Ovary (tissue), 3 donors: ENCODE measurements at regions not wholly inside any gene's neighbourhood (a gene's known extent, or its start where the extent isn't known, plus 50 kb on each side); places are given as distances from the start of the nearest gene placed in this dataset.

ENCODE experiments used
- CTCF ChIP-seq, 3 donors: fragments of 450-650 bp in 2 of 3; fragments of 200-600 bp in 1 of 3; IDR thresholded peaks; one replicate each; pipeline versions ENCODE4 v1.5.1 to v1.8.0; 2016 to 2022; ENCODE audit warnings: antibody characterized with exemption in 3 of 3, mild to moderate bottlenecking in 1 of 3
- POLR2A ChIP-seq: fragments of 450-650 bp; IDR thresholded peaks from one replicate; pipeline ENCODE4 v1.6.1; 2017; ENCODE audit warnings: antibody characterized with exemption, mild to moderate bottlenecking, moderate library complexity
- donor health status: DM: no; HTN: no; CAD: no.

- no peak for TF ChIP-seq POLR2A
- TF ChIP-seq CTCF (IDR thresholded peaks at IDR 0.05): no peak
Measured at GRCh38 chr4:108301545-108302251, 133.0 kb upstream of the LEF1 start.
